HEK293T (cell line): ENCODE measurements at regions not wholly inside any gene's neighbourhood (a gene's known extent, or its start where the extent isn't known, plus 50 kb on each side); places are given as distances from the start of the nearest gene placed in this dataset.

Experiments used
- CTCF ChIA-PET: fragments of 350-600 bp; formaldehyde crosslinking; extraction: SDS; loops from one replicate; lab custom pipeline; 2021; ENCODE audit warnings: antibody characterized with exemption, inconsistent platforms; lab: Yijun Ruan, JAX
- POLR2A ChIA-PET: fragments of 350-600 bp; formaldehyde crosslinking; extraction: SDS; loops from one replicate; lab custom pipeline; 2020; ENCODE audit warnings: antibody characterized with exemption, inconsistent platforms; lab: Yijun Ruan, JAX
- DNase-seq: peaks from one replicate; pipeline ENCODE4 v3.0.0; 2012; ENCODE audit warnings: mixed read lengths; ENCODE audit errors: extremely low spot score
- ARNT ChIP-seq: fragments of 450-650 bp; IDR thresholded peaks from 2 replicates; pipeline ENCODE4 v1.6.1; 2017; ENCODE audit warnings: mild to moderate bottlenecking
- BHLHE40 ChIP-seq: fragments of 450-650 bp; IDR thresholded peaks from 2 replicates; pipeline ENCODE4 v1.6.1; 2016; ENCODE audit warnings: mild to moderate bottlenecking, moderate library complexity, borderline replicate concordance
- CTBP1 ChIP-seq: fragments of 450-650 bp; IDR thresholded peaks from 2 replicates; pipeline ENCODE4 v1.6.1; 2016; ENCODE audit warnings: borderline replicate concordance
- ELF4 ChIP-seq: fragments of 450-650 bp; IDR thresholded peaks from 2 replicates; pipeline ENCODE4 v1.6.1; 2017; ENCODE audit warnings: antibody characterized with exemption
- FOXA1 ChIP-seq: fragments of 450-650 bp; IDR thresholded peaks from 2 replicates; pipeline ENCODE4 v1.6.1; 2016; ENCODE audit warnings: mild to moderate bottlenecking
- FOXK2 ChIP-seq: fragments of 450-650 bp; IDR thresholded peaks from 2 replicates; pipeline ENCODE4 v1.6.1; 2016; ENCODE audit warnings: mild to moderate bottlenecking
- FOXM1 ChIP-seq: fragments of 450-650 bp; IDR thresholded peaks from 2 replicates; pipeline ENCODE4 v1.6.1; 2017; ENCODE audit warnings: mild to moderate bottlenecking, borderline replicate concordance
- HDGF ChIP-seq: fragments of 450-650 bp; IDR thresholded peaks from 2 replicates; pipeline ENCODE4 v1.6.1; 2017; ENCODE audit warnings: antibody characterized with exemption, borderline replicate concordance
- L3MBTL2 ChIP-seq: fragments of 450-650 bp; conservative IDR thresholded peaks from 2 replicates; pipeline ENCODE4 v1.6.1; 2016; ENCODE audit warnings: mild to moderate bottlenecking
- LEF1 ChIP-seq: fragments of 450-650 bp; IDR thresholded peaks from 2 replicates; pipeline ENCODE4 v1.6.1; 2017; ENCODE audit warnings: mild to moderate bottlenecking, borderline replicate concordance
- NFRKB ChIP-seq: fragments of 450-650 bp; IDR thresholded peaks from 2 replicates; pipeline ENCODE4 v1.6.1; 2016; ENCODE audit warnings: mild to moderate bottlenecking, moderate library complexity
- SP1 ChIP-seq: fragments of 450-650 bp; IDR thresholded peaks from 2 replicates; pipeline ENCODE4 v1.6.1; 2017
- SUZ12 ChIP-seq: fragments of 450-650 bp; IDR thresholded peaks from 2 replicates; pipeline ENCODE4 v1.6.1; 2016; ENCODE audit warnings: mild to moderate bottlenecking
- TARDBP ChIP-seq: fragments of 450-650 bp; IDR thresholded peaks from 2 replicates; pipeline ENCODE4 v1.6.1; 2016
- ZNF384 ChIP-seq: fragments of 450-650 bp; IDR thresholded peaks from 2 replicates; pipeline ENCODE4 v1.6.1; 2016
- TF ChIP-seq, protein P1 (sequence below): fragments of 450-650 bp; IDR thresholded peaks from 2 replicates; pipeline ENCODE4 v1.6.1; 2016

DNA sequence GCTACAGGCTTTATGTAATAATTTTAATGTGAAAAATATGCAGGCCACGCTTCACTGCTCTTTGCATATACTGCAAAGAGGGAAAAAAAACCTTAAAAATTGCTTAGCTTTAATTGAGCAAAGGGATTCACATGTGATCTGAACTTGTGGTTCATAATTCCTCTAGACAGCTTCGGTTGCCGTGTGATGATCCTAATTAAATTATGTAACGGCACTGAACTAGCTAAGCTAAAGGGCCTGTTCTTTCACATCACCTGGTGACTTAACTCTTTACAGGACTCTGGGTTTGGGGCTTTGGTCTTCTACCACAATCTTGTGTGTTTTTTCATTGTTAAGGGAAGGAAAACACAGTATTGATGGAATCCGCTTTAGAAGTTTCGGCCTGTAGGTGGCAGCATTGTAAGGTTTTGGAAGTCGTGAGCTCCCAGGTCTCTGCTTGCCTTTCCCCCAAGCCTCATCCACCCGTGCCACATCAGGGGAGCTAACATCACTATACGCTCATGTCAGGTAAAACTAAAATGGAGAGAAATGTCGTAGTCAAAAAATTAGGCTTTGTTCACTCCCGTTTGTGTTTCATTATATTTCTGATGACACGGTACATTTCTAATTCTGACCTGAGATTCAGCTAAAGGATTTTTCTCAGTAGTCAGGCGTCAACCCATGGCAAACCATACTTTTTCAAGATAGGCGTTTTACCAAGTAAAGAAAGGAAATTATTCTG, 205.6 kb upstream of the DPH6 start:
- POLR2A ChIA-PET, result no interaction called here
- CTCF ChIA-PET, result interaction anchor here (0.6 to 1.3 kb wide), 5 partner anchors 10 to 1132 kb away, joined by 3 to 7 read pairs (median 4); no protein-coding TSS in a partner anchor
- peak; percentile 56 for DNase-seq
- TF ChIP-seq FOXA1 (no peak), ARNT (no peak), HDGF (no peak), ELF4 (no peak), TARDBP (no peak), L3MBTL2 (no peak), FOXK2 (no peak), BHLHE40 (no peak), NFRKB (no peak), CTBP1 (no peak), LEF1 (no peak), FOXM1 (no peak), ZNF384 (no peak), SUZ12 (no peak), SP1 (no peak)
- TF ChIP-seq, protein P1, sequence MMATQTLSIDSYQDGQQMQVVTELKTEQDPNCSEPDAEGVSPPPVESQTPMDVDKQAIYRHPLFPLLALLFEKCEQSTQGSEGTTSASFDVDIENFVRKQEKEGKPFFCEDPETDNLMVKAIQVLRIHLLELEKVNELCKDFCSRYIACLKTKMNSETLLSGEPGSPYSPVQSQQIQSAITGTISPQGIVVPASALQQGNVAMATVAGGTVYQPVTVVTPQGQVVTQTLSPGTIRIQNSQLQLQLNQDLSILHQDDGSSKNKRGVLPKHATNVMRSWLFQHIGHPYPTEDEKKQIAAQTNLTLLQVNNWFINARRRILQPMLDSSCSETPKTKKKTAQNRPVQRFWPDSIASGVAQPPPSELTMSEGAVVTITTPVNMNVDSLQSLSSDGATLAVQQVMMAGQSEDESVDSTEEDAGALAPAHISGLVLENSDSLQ, result no peak

GRCh38 chr15:35752134-35752466, 206.1 kb upstream of the DPH6 start:
- TF ChIP-seq CTBP1, result no peak
- TF ChIP-seq ELF4, result no peak
- TF ChIP-seq, protein P1, result no peak
- TF ChIP-seq SUZ12, result no peak
- no peak for TF ChIP-seq FOXK2
- no peak for TF ChIP-seq L3MBTL2
- TF ChIP-seq BHLHE40, result no peak
- TF ChIP-seq NFRKB, result no peak
- no peak for TF ChIP-seq ARNT
- TF ChIP-seq FOXA1, result no peak
- TF ChIP-seq LEF1, result no peak
- TF ChIP-seq HDGF, result no peak
- TF ChIP-seq ZNF384, result no peak
- no peak for TF ChIP-seq TARDBP
- TF ChIP-seq FOXM1, result no peak
- no peak for TF ChIP-seq SP1
- ChIA-PET CTCF (interaction anchor here (0.6 to 1.3 kb wide), 3 partner anchors 11 to 1131 kb away, joined by 3 to 7 read pairs (median 4); no protein-coding TSS in a partner anchor), POLR2A (no interaction called here)
- DNase-seq, result no peak

DNA sequence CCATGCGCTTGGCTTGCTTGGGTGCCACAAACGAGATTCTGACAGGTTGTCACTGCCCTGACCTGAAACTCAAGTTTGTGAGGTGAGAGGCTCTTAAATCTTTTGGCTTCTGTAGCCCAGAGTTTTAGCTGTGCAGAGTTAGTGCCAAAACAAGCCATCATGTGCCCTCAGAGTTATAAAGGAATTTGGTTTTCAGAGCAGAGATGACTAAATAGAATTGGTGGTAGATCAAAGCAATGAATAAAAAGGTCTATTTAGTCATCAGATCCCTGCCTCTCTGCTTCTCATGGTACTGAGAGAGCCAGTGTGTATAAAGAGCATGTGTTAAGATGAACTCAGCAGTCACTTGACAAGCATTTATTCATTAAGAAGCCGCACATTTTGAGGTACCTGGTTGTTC, 207.5 kb upstream of the DPH6 start:
- ChIA-PET POLR2A (interaction anchor here (0.5 kb wide), 1 partner anchor 242 kb away, joined by 3 read pairs; no protein-coding TSS in a partner anchor), CTCF (no interaction called here)
- DNase-seq, result no peak
- no peak for TF ChIP-seq BHLHE40
- TF ChIP-seq FOXM1, result no peak
- no peak for TF ChIP-seq L3MBTL2
- TF ChIP-seq ELF4, result no peak
- TF ChIP-seq, protein P1, result no peak
- no peak for TF ChIP-seq ARNT
- no peak for TF ChIP-seq HDGF
- no peak for TF ChIP-seq SP1
- TF ChIP-seq CTBP1, result no peak
- TF ChIP-seq SUZ12, result no peak
- TF ChIP-seq ZNF384, result no peak
- TF ChIP-seq FOXA1, result no peak
- no peak for TF ChIP-seq NFRKB
- TF ChIP-seq TARDBP, result no peak
- TF ChIP-seq FOXK2, result no peak
- no peak for TF ChIP-seq LEF1

DNA sequence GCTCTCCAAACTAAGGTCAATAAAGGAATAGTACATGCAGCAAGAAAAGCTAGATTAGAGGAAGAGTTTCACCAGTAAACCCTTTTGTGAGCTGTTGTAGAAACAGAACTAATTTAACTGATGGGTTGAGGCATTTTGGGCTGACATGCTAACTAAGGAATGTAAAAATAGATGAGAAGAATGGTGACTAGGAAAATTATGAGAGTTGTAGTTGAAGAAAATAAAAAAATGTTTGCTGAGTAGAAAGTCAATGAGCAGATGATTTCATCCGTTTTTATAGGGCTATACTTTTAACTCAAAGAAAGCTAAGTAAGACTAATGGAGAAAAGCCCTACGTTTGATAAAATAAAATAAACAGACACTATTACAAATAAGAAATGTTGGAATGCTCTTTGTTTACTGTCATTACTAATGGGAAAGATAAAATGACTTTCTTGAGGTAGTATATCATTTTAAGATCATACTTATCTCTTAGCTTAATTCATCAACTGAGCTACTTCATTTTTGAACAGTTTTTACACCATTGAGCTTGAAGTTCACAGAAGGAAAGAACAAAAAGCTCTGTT, 209.4 kb upstream of the DPH6 start:
- TF ChIP-seq L3MBTL2 (no peak), FOXA1 (no peak)
- POLR2A ChIA-PET, result no interaction called here
- CTCF ChIA-PET, result no interaction called here
- DNase-seq, result no peak

DNA sequence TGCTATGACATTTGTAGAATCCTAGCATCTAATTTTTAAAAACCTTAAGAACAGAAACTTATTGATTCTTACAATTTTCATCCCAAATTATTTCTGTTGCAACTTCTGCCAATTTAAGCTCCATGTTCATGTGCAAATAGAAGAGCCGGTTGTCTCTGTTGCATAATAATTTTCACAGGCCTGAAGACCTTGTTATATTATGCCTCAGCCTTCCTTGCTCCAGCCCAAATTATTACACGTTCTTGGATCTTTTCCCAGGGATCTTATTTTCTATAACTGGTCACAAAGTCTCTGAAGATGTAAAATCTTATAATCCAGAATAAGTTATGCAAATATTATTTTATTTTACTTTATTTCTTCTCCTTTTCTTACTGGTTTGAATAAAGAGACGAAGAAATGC, 210.7 kb upstream of the DPH6 start:
- CTCF ChIA-PET, result no interaction called here
- no peak for TF ChIP-seq FOXA1
- no peak for TF ChIP-seq TARDBP
- TF ChIP-seq NFRKB, result no peak
- no peak for TF ChIP-seq FOXM1
- no peak for TF ChIP-seq SUZ12
- DNase-seq, result no peak
- POLR2A ChIA-PET, result interaction anchor here (0.7 kb wide), 1 partner anchor 28 kb away, joined by 3 read pairs; no protein-coding TSS in a partner anchor

DNA sequence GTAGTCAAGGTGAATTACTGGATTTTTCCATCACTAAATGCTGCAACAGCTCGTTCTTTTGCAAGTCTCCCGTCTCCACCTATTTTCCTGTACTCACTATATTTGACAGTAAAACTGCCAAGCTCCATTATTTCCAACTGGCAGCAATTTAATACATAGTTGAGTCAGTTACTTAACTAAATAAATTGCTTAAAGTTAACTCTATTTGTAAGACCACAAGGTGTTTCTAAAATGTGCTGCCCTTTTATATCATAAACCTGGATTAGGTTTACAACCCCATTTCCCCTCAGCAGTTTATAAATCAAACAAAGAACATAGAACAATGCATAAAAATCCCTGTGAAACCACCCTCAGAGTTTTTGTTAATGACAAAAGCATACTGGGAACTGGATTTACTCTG, 211.4 kb upstream of the DPH6 start:
- TF ChIP-seq CTBP1 (peak; percentile 45; the same call in 1 of the 2 replicates), TARDBP (no peak)
- TF ChIP-seq, protein P1, result peak; percentile 85
- CTCF ChIA-PET, result no interaction called here
- no peak for DNase-seq
- POLR2A ChIA-PET, result no interaction called here
